ENCODE measurements at regions not wholly inside any gene's neighbourhood (a gene's known extent, or its start where the extent isn't known, plus 50 kb on each side); places are given as distances from the start of the nearest gene placed in this dataset.

- TF ChIP-seq CTCF (IDR thresholded peaks at IDR 0.05), result no peak
- TF ChIP-seq POLR2A (IDR thresholded peaks at IDR 0.05), result no peak
- no peak for TF ChIP-seq EP300 (IDR thresholded peaks at IDR 0.05)
Measured at GRCh38 chr14:53551862-53552261, 398.7 kb upstream of the DDHD1 start.

All from ovary (tissue), 3 donors.